H9 (cell line): ENCODE measurements at regions not wholly inside any gene's neighbourhood (a gene's known extent, or its start where the extent isn't known, plus 50 kb on each side); places are given as distances from the start of the nearest gene placed in this dataset.
A peak's percentile ranks its signal among the peaks of the same experiment; 100 is the strongest.

Source experiments
- DNase-seq: peaks from one replicate; pipeline ENCODE4 v3.0.0-alpha.2; 2017
- H2AFZ ChIP-seq: one replicate; pipeline ENCODE4 v1.6.1; 2013; ENCODE audit warnings: mild to moderate bottlenecking, low read length, control low read depth, moderate library complexity
- H2AK5ac ChIP-seq: 2 replicates; pipeline ENCODE4 v1.6.1; 2013; ENCODE audit warnings: low read length, control low read depth, mixed read lengths; ENCODE audit not compliant: insufficient read length
- H2BK120ac ChIP-seq: one replicate; pipeline ENCODE4 v1.6.1; 2013; ENCODE audit warnings: low read depth, mild to moderate bottlenecking, low read length, control low read depth, inconsistent platforms; ENCODE audit not compliant: poor library complexity, severe bottlenecking
- H2BK12ac ChIP-seq: 2 replicates; pipeline ENCODE4 v1.6.1; 2013; ENCODE audit warnings: low read length, control low read depth, mixed read lengths, low read depth; ENCODE audit not compliant: insufficient read length
- H2BK15ac ChIP-seq: 2 replicates; pipeline ENCODE4 v1.6.1; 2013; ENCODE audit warnings: low read depth, low read length, control low read depth
- H2BK20ac ChIP-seq: one replicate; pipeline ENCODE4 v1.6.1; 2013; ENCODE audit warnings: low read depth, mild to moderate bottlenecking, low read length, control low read depth, inconsistent platforms; ENCODE audit not compliant: poor library complexity, severe bottlenecking
- H2BK5ac ChIP-seq: 2 replicates; pipeline ENCODE4 v1.6.1; 2013; ENCODE audit warnings: low read length, control low read depth, mixed read lengths; ENCODE audit not compliant: insufficient read length
- H3K14ac ChIP-seq: 2 replicates; pipeline ENCODE4 v1.6.1; 2013; ENCODE audit warnings: low read length, control low read depth; ENCODE audit not compliant: insufficient read depth
- H3K18ac ChIP-seq: 2 replicates; pipeline ENCODE4 v1.6.1; 2013; ENCODE audit warnings: low read depth, mild to moderate bottlenecking, mixed read lengths, low read length, control low read depth; ENCODE audit not compliant: insufficient read length
- H3K23ac ChIP-seq: 2 replicates; pipeline ENCODE4 v1.6.1; 2013; ENCODE audit warnings: low read length, control low read depth, mixed read lengths, low read depth; ENCODE audit not compliant: insufficient read length
- H3K23me2 ChIP-seq: 2 replicates; pipeline ENCODE4 v1.6.1; 2013; ENCODE audit warnings: low read depth, mild to moderate bottlenecking, mixed read lengths, low read length, control low read depth; ENCODE audit not compliant: insufficient read length, poor library complexity, severe bottlenecking
- H3K27ac ChIP-seq: 2 replicates; pipeline ENCODE4 v1.5.1; 2013; ENCODE audit warnings: low read length, control low read depth, mixed read lengths, low read depth; ENCODE audit not compliant: insufficient read length
- H3K27me3 ChIP-seq: 2 replicates; pipeline ENCODE4 v1.6.1; 2013; ENCODE audit warnings: low read length, control low read depth, inconsistent platforms; ENCODE audit not compliant: insufficient read depth
- H3K4ac ChIP-seq: 2 replicates; pipeline ENCODE4 v1.6.1; 2013; ENCODE audit warnings: low read depth, mild to moderate bottlenecking, control low read depth, inconsistent platforms, low read length, moderate library complexity
- H3K4me1 ChIP-seq: 2 replicates; pipeline ENCODE4 v1.6.1; 2013; ENCODE audit warnings: low read length, control low read depth, inconsistent platforms; ENCODE audit not compliant: insufficient read depth
- H3K4me2 ChIP-seq: 2 replicates; pipeline ENCODE4 v1.6.1; 2013; ENCODE audit warnings: low read length, control low read depth, mixed read lengths; ENCODE audit not compliant: insufficient read length, insufficient read depth
- H3K56ac ChIP-seq: 2 replicates; pipeline ENCODE4 v1.6.1; 2013; ENCODE audit warnings: low read depth, mild to moderate bottlenecking, mixed read lengths, low read length, control low read depth; ENCODE audit not compliant: insufficient read length
- H3K79me1 ChIP-seq: 2 replicates; pipeline ENCODE4 v1.6.1; 2013; ENCODE audit warnings: low read depth, mild to moderate bottlenecking, moderate library complexity, low read length, control low read depth, inconsistent platforms; ENCODE audit not compliant: insufficient read depth, poor library complexity, severe bottlenecking
- H3K79me2 ChIP-seq: 2 replicates; pipeline ENCODE4 v1.6.1; 2013; ENCODE audit warnings: low read length, control low read depth, inconsistent platforms; ENCODE audit not compliant: insufficient read depth
- H3K9ac ChIP-seq: 2 replicates; pipeline ENCODE4 v1.6.1; 2013; ENCODE audit warnings: low read length, control low read depth, mixed read lengths; ENCODE audit not compliant: insufficient read length; ENCODE audit errors: extremely low read depth
- H3K9me3 ChIP-seq: one replicate; pipeline ENCODE4 v1.6.1; 2013; ENCODE audit warnings: low read depth, low read length, inconsistent platforms; ENCODE audit not compliant: control insufficient read depth
- H3T11ph ChIP-seq: one replicate; pipeline ENCODE4 v1.6.1; 2013; ENCODE audit warnings: mild to moderate bottlenecking, low read length, control low read depth, inconsistent platforms
- H4K20me1 ChIP-seq: one replicate; pipeline ENCODE4 v1.6.1; 2013; ENCODE audit not compliant: control insufficient read depth, insufficient read length, insufficient read depth
- H4K5ac ChIP-seq: 2 replicates; pipeline ENCODE4 v1.6.1; 2013; ENCODE audit warnings: low read depth, mild to moderate bottlenecking, mixed read lengths, low read length, control low read depth; ENCODE audit not compliant: insufficient read length
- H4K8ac ChIP-seq: replicated peaks from 2 replicates; pipeline ENCODE4 v1.6.1; 2013; ENCODE audit warnings: low read length, control low read depth, mixed read lengths, low read depth; ENCODE audit not compliant: insufficient read length
- H4K91ac ChIP-seq: 2 replicates; pipeline ENCODE4 v1.6.1; 2013; ENCODE audit warnings: low read depth, mild to moderate bottlenecking, moderate library complexity, mixed read lengths, low read length, control low read depth; ENCODE audit not compliant: insufficient read length
- H3K27ac Mint-ChIP-seq, 3 experiments: 2 replicates in 2 of 3; 3 replicates in 1 of 3; pipeline ENCODE4 v1.8.0; 2020 to 2021; ENCODE audit warnings: mixed read lengths in 3 of 3, mild to moderate bottlenecking in 1 of 3, moderate library complexity in 1 of 3
- H3K27me3 Mint-ChIP-seq: 2 replicates; pipeline ENCODE4 v1.8.0; 2021; ENCODE audit warnings: low read depth, mild to moderate bottlenecking, moderate library complexity, mixed read lengths
- H3K36me3 Mint-ChIP-seq, 3 experiments: 2 replicates in 2 of 3; 3 replicates in 1 of 3; pipeline ENCODE4 v1.8.0; 2020 to 2021; ENCODE audit warnings: low read depth in 3 of 3, mixed read lengths in 3 of 3; ENCODE audit not compliant: insufficient read depth in 1 of 3
- H3K4me1 Mint-ChIP-seq, 2 experiments: 2 replicates each; pipeline ENCODE4 v1.8.0; 2020; ENCODE audit warnings: mixed read lengths in 2 of 2
- H3K4me3 Mint-ChIP-seq, 2 experiments: 2 replicates in 1 of 2; 3 replicates in 1 of 2; pipeline ENCODE4 v1.8.0; 2020 to 2021; ENCODE audit warnings: mild to moderate bottlenecking in 2 of 2, mixed read lengths in 2 of 2, moderate library complexity in 1 of 2
- H3K9me3 Mint-ChIP-seq, 2 experiments: 2 replicates in 1 of 2; 3 replicates in 1 of 2; pipeline ENCODE4 v1.8.0; 2020; ENCODE audit warnings: mild to moderate bottlenecking in 2 of 2, mixed read lengths in 2 of 2, moderate library complexity in 1 of 2
- CTCF ChIP-seq: fragments of 200-600 bp; sonication (generic); conservative IDR thresholded peaks from 3 replicates; pipeline ENCODE4 v1.8.0; 2021; ENCODE audit warnings: antibody characterized with exemption, mild to moderate bottlenecking
- WGBS: extraction: QIAGEN DNeasy Blood & Tissue Kit; methylation state at CpG from one replicate; pipeline ENCODE4 v1.1.7; 2013; ENCODE audit warnings: missing lambda C conversion rate, low lambda C conversion rate, mixed read lengths; ENCODE audit not compliant: insufficient read length; ENCODE audit errors: extremely low coverage; 5-methylcytosine and 5-hydroxymethylcytosine counted together

GRCh38 chr10:91049296-91049987 is 128.6 kb upstream of the ANKRD1 start:
- DNase-seq, result no peak
- no peak overlapping the region for H2BK15ac ChIP-seq
- H3K4me2 ChIP-seq, result no peak overlapping the region
- H3K56ac ChIP-seq, result no peak overlapping the region
- no peak overlapping the region for H4K5ac ChIP-seq
- H2AK5ac ChIP-seq, result no peak overlapping the region
- no peaks in the 10 kb centered on the region for H3K9me3 ChIP-seq
- H4K8ac ChIP-seq, result no peak overlapping the region
- H4K20me1 ChIP-seq, result no peaks in the 10 kb centered on the region
- Mint-ChIP-seq H3K4me1 (peaks cover 14 to 18% of the 10 kb centered on the region in 2 experiments), H3K36me3 (no peaks in the 10 kb centered on the region), H3K4me3 (no peak overlapping the region), H3K27ac (peak overlapping the region in 1 of 3 experiments; percentile 52; a peak in 2 of 7 replicates), H3K9me3 (no peaks in the 10 kb centered on the region; a peak in 1 of 5 replicates), H3K27me3 (no peaks in the 10 kb centered on the region; the same call in 1 of the 2 replicates)
- H2BK20ac ChIP-seq, result no peak overlapping the region
- no peaks in the 10 kb centered on the region; the same call in 1 of the 2 replicates for H3K27me3 ChIP-seq
- H4K91ac ChIP-seq, result no peak overlapping the region
- no peaks in the 10 kb centered on the region for H3K4me1 ChIP-seq
- no peaks in the 10 kb centered on the region for H3K23me2 ChIP-seq
- H3K79me1 ChIP-seq, result no peaks in the 10 kb centered on the region
- TF ChIP-seq CTCF, result no peak
- no peak overlapping the region for H3K27ac ChIP-seq
- H2AFZ ChIP-seq, result no peak overlapping the region
- no peak overlapping the region for H2BK12ac ChIP-seq
- H3K4ac ChIP-seq, result no peak overlapping the region
- H3K14ac ChIP-seq, result no peak overlapping the region
- no peak overlapping the region for H3T11ph ChIP-seq
- H3K9ac ChIP-seq, result no peak overlapping the region
- H3K18ac ChIP-seq, result no peak overlapping the region
- H3K23ac ChIP-seq, result no peak overlapping the region
- no peaks in the 10 kb centered on the region for H3K79me2 ChIP-seq
- H2BK120ac ChIP-seq, result no peak overlapping the region
- H2BK5ac ChIP-seq, result no peak overlapping the region
- WGBS, result no CpG with 5 or more reads among the region's 2 CpGs
